NCI-H2029 treated with DMSO at 0.1 percent for 48 hours (cell line): ENCODE measurements at regions not wholly inside any gene's neighbourhood (a gene's known extent, or its start where the extent isn't known, plus 50 kb on each side); places are given as distances from the start of the nearest gene placed in this dataset.
"Not testable (repeated sequence)": the region's sequence is repeated elsewhere in the genome, so short reads cannot be mapped to it uniquely, and the experiment has no call there.

ENCODE experiments used
- DNase-seq: peaks from one replicate; lab custom pipeline; 2025; lab: John Stamatoyannopoulos, UW

- DNase-seq = no peak
Observed at GRCh38 chr5:63894690-63895089, 67.6 kb downstream of the HTR1A start.

DNA sequence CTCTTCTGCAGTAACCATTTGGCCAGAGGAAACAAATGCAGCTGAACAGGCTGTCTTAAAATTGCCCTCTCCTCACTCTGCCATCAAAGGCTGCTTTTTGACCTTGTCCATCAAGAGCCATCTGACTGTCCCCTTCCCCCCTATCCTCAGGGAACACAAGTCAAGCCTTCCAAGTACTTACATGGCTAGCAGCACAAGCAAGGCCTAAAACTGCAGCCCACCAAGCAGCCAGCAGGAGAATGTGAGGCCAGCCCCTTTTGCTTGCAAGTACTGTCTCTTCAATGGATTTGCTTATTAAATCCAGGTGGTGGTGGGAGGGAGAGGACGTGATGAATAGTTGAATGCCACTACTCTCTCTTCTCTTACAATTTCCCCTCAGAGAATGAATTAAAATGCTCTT is 83.5 kb downstream of the HTR1A start:
- DNase-seq = no peak

- DNase-seq = no peak
Observed at GRCh38 chr5:63877961-63878360, 84.3 kb downstream of the HTR1A start.

DNA sequence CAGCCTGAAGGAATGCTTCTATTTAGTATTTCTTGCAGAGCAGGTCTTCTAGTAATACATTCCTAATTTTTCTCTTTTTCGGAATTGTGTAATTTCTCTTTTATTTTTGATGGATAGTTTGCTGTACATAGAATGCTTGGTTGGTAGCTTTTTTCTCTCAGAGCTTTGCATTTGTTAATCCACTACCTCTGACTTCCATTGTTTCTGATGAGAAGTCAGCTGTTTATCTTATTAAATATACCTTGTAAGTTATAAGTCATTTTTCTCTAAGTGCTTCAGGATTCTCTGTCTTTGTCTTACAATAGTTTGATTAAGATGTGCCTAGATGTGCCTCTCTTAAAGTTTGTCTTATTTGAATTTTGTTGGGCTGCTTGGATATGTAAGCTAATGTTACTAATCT is 101.9 kb downstream of the HTR1A start:
- no peak for DNase-seq

GRCh38 chr5:63854076-63854475 is 108.2 kb downstream of the HTR1A start:
- DNase-seq = no peak

DNA sequence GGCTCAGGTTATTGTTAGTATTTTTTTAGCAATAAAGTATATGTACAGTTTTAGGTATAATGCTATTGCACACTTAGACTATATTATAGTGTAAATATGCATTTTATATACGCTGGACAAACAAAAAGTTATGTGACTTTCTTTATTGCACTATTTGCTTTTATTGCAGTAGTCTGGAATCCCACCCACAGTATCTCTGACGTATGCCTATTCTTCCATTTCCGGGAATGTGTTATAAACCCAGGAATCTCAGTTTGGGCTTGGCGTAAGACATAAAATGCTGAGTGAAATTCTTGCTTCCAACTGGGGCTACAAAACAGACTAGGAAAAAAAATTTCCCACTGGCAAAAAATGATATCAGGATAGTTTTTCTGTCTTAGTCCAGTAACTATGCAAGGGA is 119.1 kb downstream of the HTR1A start:
- DNase-seq = no peak

DNA sequence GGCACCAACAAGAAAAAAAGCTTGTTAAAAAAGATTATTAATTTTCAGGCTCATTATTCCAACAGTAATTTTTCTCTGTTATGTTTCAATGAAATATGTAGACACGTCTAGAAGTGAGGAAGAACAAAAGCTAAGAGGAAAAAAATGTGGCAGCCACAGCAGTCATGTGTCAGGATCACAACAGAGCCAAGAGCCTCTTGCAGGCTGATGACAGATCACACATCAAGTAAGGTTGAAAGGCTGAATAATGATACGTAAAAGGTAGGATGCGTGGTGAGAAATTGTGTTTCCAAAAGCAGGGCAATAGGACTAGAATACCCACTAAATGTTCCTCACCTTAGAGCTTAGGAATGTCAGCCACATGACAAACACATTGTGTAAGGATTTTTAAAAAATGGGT is 124.8 kb downstream of the HTR1A start:
- no peak for DNase-seq

DNA sequence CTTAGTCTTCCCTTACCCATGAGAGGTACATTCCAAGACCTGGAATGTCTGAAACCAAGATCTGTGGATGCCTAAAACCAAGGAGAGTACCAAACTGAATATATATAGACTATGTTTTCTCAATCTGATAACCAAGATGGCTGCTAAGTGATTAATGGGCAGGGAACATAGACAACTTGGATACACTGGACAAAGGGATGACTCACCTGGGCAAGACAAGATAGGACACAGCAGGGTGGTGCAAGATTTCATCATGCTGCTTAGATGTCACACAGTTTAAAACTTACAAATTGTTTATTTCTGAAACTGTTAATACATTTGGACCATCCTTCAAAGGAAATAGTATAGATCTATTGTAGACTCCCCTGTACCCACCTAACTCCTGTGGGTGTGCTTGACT is 130.9 kb downstream of the HTR1A start:
- no peak for DNase-seq

DNA sequence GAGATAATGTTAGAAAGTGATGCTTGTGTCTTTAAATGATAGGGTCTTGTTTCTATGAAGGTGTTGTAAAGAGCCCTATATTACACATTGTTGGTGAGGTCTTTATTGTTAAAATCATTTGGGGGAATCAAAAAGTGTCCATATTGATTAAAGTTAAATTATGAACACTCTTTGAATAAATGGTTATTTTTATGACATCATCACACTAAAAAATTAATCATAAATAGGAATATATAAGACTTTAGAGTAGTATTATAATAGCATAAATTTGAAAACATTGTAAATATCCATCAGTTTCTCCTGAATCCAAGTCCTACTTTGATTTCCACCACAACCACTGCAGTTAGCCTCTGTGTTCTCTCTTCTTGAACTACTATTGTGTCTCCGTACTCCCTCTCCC is 136.3 kb downstream of the HTR1A start:
- DNase-seq = no peak

DNA sequence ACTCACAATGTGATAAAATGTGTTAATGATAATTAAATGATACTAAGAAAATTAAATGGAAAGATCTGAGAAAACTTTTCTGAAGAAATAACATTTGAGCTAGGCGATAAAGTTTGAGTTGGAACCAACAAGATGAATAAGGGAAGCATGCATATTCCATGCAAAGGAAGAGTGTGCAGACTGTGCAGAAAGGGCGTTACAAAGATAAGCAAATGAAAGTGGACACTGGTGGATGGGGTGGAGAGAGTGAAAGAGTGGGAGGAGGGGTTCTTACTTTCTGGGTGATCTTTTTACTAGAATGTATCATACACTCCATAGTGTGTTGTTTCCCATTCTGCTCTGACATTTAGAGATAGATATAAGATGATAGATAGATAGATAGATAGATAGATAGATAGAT is 138.7 kb downstream of the HTR1A start:
- no peak for DNase-seq

DNA sequence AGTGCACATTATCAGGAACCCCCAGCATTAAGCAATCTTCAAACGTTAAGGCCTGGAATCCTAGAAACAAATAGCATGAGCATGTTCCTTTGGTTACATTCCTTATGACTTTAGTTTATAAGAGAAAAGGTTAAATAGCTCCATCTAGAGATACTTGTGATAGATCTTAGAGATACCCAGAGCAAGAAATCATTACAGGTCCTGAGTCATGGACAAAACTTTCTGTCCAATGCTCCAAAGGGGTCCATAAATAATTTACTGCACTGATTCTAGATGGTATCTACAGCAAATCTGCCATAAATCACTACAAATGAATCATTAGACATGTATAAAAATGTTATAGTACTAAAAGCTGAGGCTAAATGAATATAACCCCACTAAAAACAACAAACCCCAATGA is 139.6 kb downstream of the HTR1A start:
- DNase-seq = no peak

GRCh38 chr5:63820577-63820976 is 141.7 kb downstream of the HTR1A start:
- DNase-seq = no peak

GRCh38 chr5:63812693-63813092 is 149.6 kb downstream of the HTR1A start:
- DNase-seq = no peak

- DNase-seq = no peak
Observed at GRCh38 chr5:63811961-63812360, 150.3 kb downstream of the HTR1A start.

DNA sequence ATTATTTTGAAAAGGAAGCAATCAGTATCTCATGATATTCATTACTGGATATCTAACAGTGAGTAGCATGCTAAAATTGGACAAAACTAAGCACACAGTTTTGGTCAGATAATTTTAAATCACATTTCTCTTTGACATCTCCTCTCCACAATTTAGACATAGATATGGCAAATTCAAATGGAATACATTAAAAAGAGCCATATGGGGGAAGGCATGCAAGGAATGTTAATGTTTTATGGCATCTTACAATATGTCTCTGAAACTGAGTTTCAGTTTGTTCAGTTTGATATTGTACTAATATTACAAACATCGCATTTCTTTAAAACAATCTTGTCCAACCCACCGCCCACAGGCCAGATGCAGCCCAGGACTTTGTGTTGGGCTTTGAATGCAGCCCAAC is 151.0 kb downstream of the HTR1A start:
- DNase-seq = no peak

GRCh38 chr5:63805151-63805550 is 157.1 kb downstream of the HTR1A start:
- no peak for DNase-seq

DNA sequence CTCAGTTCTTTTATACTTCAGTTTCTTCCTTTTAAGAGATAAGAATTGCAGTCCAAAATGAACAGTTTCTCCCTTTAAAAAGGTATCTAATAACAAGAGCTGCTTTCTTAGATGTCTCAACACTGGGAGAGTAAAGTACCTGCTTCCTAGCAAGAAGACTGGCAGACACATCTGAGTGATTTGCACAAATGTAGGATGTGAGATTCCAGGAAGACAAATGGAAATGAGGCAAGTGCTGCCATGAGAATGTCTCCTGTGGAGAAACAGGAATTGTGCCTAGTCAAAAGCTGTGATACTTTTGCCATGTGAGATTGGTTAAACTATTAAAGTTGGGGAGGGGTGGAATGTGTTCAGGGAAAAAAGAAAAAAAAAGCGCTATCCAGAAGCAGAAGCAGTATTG is 159.1 kb downstream of the HTR1A start:
- DNase-seq = no peak

GRCh38 chr5:63794979-63795378 is 167.3 kb downstream of the HTR1A start:
- DNase-seq = no peak

DNA sequence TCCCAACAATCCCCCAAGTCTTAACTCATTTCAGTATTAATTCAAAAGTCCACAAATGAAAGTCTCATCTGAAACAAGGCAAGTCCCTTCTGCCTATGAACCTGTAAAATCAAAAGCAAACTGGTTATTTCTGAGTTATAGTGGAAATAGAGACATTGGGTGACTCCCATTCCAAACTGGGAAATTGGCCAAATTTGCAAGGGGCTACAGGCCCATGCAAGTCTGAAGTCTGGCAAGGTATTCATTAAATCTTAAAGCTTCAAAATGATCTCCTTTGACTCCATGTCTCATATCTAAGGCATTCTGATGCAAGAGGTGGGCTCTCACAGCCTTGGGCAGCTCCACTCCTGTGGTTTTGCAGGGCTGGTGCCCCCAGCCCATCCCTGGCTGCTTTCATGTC is 167.9 kb downstream of the HTR1A start:
- no peak for DNase-seq

DNA sequence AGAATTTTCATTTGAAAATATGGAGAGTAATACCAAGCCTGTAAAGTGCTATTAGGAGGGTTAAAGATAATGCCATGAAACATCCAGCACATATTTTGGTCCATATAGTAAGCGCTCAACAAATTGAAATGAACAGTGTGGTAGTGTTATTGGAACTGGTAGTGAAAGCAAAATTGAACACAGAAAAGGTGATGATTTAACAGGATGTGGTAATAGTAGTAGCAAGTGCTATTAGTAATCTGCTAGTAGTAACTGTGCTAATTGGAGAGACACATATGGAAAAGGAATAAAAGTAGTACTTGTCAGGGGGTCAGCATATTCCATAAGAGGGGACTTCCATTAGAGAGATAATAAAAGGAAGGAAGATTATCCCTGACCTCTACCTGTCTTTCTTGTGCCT is 187.3 kb downstream of the HTR1A start:
- DNase-seq = no peak

GRCh38 chr5:63768221-63768620 is 194.0 kb downstream of the HTR1A start:
- no peak for DNase-seq

DNA sequence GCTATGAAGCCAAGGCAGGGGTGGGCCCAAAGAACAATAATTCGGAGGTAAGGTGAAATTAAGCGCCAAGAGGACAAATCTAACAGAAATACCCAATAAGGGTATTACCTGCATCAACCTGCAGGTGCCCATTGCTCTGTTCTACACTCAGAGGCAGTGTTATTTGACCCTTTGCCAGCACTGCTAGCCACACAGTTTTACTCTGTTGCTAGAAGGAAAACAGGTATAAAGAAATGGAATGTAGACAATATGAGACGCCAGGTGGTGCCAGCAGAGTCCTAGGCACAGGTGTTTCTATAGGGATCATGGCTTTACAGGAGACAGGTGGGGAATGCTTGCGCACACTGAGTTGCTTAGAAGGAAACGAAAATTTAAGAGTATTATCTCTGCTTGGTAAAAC is 201.3 kb downstream of the HTR1A start:
- no peak for DNase-seq

DNA sequence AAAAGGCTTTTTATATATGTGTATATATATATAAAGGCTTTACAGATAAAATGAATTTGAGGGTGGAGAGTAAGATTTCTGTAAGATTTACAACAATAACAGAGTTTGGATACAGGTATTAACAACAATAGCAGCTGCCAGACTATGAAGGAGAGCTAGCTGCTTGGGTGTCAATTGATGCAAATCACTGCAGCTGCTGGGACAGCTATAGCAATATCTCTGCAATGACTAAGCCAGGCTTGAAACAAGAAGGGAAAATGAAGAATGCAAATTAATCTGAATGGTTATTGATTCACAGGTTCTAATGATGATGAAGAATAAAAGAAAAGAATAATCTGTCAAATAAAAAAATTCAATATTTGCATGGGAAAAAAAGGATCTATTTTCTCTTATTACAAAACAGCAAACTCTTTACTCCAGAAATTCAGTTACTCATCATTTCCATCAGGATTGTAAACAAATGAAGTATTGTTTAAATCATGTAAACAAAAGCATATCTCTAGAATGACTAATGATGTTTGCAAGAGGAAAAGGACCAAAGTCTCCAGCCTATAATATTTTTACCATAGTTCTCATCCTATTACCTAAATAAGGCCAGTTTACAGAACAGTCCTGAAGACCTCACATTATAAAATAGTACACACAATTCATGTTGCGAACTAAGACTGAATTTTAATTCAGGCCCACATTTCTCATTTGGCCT is 219.0 kb downstream of the HTR1A start:
- DNase-seq = no peak

GRCh38 chr5:63732880-63733279 is 229.4 kb downstream of the HTR1A start:
- not testable (repeated sequence) for DNase-seq

- no peak for DNase-seq
Observed at GRCh38 chr5:63727583-63727982, 234.7 kb downstream of the HTR1A start.
